Suprapubic skin (tissue), 3 donors: ENCODE measurements at regions not wholly inside any gene's neighbourhood (a gene's known extent, or its start where the extent isn't known, plus 50 kb on each side); places are given as distances from the start of the nearest gene placed in this dataset.

Experiments used
- POLR2AphosphoS5 ChIP-seq, 3 donors: sonication (generic); formaldehyde crosslinking; IDR thresholded peaks; one replicate each; pipeline ENCODE4 v1.6.1; 2017; ENCODE audit warnings: antibody characterized with exemption in 3 of 3
- TF ChIP-seq, protein P1 (sequence below), 2 donors: fragments of 200-600 bp in 1 of 2; fragments of 450-650 bp in 1 of 2; sonication (generic) in 1 of 2; IDR thresholded peaks; one replicate each; pipeline ENCODE4 v1.5.1; 2016 to 2019; ENCODE audit warnings: antibody characterized with exemption in 2 of 2, mild to moderate bottlenecking in 1 of 2, moderate library complexity in 1 of 2

DNA sequence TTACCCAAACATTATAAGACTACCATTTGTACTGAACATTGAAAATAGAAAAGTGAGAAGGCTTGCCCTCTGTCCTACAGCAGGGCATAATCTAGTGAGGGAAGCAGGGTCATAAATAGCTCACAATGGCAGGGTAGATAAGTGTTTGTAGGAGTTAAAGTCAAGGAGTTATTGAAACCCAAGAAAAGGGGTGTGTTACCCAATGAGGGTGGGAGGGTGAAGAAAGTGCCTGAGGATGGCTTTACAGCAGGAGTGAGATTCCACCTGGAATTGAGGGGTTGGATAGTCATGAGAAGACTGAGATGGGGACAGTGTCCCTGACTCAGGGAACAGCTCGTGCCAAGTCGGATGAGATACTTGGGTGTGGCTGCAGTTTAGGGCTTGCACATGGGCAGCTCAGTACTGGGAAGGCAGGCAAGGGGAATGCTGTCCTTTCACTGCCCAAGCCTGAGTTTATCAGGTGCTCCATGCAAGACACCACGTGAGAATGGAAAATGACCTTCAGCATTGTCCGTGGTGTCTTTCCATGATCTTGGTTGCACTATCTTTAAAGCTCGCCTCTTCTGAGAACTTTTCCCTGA lies 393.2 kb upstream of the MAF start:
- TF ChIP-seq, protein P1, sequence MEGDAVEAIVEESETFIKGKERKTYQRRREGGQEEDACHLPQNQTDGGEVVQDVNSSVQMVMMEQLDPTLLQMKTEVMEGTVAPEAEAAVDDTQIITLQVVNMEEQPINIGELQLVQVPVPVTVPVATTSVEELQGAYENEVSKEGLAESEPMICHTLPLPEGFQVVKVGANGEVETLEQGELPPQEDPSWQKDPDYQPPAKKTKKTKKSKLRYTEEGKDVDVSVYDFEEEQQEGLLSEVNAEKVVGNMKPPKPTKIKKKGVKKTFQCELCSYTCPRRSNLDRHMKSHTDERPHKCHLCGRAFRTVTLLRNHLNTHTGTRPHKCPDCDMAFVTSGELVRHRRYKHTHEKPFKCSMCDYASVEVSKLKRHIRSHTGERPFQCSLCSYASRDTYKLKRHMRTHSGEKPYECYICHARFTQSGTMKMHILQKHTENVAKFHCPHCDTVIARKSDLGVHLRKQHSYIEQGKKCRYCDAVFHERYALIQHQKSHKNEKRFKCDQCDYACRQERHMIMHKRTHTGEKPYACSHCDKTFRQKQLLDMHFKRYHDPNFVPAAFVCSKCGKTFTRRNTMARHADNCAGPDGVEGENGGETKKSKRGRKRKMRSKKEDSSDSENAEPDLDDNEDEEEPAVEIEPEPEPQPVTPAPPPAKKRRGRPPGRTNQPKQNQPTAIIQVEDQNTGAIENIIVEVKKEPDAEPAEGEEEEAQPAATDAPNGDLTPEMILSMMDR (IDR thresholded peaks at IDR 0.05): no peak
- TF ChIP-seq POLR2AphosphoS5 (IDR thresholded peaks at IDR 0.05): no peak
